Mucosa of gallbladder (tissue), 1 donor: ENCODE measurements at regions not wholly inside any gene's neighbourhood (a gene's known extent, or its start where the extent isn't known, plus 50 kb on each side); places are given as distances from the start of the nearest gene placed in this dataset.

Experiments used
- DNase-seq: peaks from one replicate; pipeline ENCODE4 v3.0.0-alpha.2; 2020; ENCODE audit warnings: low spot score
- donor health status: DM: no; HTN: no; CAD: no.

DNA sequence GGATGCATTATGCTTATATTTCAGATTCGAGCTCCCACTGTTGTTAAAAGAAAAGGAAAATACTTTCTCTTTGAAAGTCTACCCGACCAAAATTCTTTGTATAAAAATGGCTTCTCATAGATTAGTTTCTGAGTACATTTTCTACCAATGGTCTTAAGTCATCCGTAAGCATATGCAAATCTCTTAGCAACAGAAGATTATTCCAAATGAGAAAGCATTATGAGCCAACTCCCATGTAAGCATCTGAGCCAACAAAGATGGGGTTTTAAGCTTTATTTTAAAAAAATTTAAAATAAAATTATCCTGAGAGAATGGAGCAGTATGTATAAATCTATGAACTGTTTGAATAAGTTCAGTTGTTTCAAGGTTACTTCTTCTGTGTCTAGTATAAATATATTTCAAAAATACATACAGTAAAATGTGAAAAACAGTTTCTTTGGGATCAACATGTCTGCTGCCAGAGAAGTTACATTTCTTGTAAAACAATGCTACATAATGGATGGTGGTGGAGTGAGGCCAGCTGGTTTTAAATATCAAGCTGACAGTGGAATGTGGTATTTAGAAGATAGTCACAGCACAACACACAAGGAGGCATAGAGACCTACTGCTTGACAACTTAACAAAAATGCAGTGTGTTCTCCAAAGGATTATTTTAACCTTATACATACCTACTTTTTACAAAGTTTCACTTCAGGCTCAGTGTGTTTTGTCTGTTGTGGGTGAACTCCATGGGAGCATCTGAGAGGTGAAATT lies 199.5 kb upstream of the DIPK2B start:
- no peak for DNase-seq

DNA sequence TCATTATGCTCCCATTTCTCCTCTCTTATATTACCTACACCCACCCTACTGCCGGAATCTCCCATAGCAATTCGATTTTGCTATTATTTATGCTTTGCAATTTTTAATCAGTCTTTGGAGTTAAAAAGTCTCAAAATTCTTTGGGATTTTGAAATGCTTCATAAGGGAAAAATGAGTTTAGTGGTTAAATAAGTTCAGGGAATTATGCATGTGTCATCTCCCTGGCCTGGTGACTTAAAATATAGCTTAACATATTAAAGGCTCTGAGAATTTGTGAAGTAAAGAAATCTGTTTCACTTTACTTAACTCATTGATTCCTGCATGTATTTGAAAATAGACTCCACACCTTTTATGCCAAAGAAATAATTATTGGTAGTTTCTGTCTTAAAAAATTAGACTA lies 185.1 kb upstream of the DIPK2B start:
- no peak for DNase-seq

- no peak for DNase-seq
Measured at GRCh38 chrX:45381841-45382240, 181.2 kb upstream of the DIPK2B start.

DNA sequence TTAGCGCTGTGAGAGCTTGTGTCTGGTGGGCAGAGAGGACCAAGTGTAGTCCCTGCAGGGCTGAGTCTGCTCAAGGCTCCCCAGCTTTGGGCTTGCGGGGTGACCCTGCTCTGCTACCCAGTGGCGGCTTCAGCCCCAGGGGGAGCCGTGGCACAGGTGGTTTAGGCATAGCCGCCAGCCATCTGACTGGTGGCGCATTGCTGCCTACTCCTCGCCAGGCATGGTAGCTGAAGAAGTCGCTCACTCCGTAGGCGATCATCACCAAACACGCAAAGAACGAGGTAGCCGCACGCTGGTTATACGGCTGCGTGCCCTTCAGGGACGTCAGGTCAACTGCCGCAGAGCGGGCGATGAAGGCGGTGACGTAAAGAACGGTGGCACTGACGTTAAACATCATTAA lies 180.7 kb upstream of the DIPK2B start:
- no peak for DNase-seq

- DNase-seq: no peak
Measured at GRCh38 chrX:45379236-45379635, 178.6 kb upstream of the DIPK2B start.

- DNase-seq: no peak
Measured at GRCh38 chrX:45372151-45372550, 171.5 kb upstream of the DIPK2B start.

DNA sequence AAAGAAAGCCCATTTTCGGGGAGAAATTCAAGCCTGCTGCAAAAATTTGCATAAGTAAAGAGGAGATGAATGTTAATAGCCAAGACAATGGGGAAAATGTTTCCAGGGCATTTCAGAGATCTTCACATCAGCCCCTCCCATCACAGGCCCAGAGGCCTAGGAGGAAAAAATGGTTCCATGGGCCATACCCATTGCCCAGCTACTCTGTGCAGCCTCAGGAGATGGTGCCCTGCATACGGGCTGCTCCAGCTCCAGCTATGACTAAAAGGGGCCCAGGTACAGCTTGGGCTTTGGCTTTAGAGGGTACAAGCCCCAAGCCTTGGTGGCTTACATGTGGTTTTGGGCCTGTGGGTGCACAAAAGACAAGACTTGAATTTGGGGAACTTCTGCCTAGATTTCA lies 168.0 kb upstream of the DIPK2B start:
- no peak for DNase-seq

DNA sequence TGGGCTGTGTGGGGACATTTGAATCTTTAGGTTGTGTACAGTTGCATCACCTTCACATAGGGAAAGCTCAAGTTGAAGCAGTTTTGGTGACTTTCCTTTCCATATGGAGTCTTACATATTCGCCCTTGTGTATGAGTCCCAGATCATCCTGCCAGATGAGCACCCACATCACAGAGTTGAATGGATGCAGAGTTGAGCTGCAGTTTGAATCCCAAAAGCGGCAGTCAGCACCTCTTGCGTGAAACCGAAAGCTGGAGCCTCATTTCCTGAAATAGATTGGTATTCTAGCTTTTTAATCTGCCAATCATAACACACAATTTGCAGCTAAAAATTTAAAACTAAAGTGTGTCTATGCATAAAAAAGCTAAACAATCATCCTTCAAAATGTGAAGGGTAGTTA lies 162.9 kb upstream of the DIPK2B start:
- no peak for DNase-seq

DNA sequence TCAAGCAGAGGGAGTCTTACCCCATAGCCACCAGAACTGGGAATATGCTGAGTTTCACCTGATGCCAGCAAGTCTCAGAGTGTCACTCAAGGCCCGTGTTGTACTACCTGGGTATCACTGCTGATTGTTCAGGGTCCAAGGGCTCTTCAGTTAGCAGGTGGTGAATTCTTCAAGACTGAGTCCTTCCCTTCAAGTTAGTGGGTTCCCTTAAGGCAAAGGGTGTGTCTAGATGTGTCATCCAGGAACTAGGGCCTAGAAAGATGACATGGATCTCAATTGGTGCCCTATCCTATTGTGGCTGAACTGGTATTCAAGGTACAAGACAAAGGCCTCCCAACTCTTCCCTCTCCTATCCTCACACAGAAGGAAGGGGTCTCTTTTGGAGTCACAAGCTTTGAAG lies 159.9 kb upstream of the DIPK2B start:
- DNase-seq: no peak

DNA sequence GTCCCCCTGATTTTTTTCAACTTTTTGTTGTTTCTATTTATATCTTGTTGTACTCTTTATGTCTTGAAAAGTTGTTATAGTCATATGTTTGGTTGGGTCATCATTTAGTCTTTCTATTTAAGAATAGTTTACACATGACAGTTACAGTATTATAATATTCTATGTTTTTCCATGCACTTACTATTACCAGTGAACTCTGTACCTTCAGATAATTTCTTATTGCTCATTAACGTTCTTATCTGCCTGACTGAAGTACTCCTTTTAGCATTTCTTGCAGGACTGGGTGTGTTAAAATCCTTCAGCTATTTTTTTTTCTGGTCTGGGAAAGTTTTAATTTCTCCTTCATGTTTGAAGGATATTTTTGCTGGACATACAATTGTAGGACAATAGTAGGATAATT lies 157.7 kb upstream of the DIPK2B start:
- no peak for DNase-seq

DNA sequence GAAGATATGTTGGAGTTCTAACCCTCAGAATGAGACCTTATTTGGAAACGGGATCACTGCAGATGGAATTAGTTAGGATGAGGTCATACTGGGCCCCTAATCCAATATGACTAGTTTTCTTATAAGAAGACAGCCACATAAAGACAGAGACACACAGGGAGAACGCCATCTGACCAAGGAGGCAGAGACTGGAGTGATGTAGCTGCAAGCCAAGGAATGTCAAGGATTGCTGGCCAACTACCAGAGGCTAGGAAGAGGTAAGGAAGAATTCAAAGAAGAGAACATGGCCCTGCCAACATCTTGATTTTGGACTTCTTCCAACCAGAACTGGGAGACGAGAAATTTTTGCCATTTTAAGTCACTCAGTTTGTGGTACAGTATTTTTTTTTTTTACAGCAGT lies 152.8 kb upstream of the DIPK2B start:
- DNase-seq: no peak

DNA sequence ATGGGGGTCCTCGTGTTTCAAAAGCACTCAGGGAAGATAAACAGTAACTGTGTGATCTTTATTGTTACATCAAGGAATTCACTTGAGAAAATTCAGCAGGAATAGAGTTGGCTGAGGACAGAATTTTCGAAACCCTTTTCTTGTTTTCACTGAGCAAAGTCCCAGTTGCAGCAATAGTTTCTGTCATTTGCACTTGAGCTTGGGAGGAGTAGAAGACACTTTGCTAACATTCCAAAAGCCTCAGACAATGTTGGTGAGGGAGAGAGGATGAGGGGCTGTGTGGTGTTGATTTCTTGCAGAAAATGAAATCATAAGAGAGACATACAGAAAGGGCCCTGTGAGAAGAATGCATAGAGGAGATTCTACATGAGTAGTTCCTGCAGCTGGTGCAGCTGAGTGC lies 151.9 kb upstream of the DIPK2B start:
- no peak for DNase-seq

GRCh38 chrX:45351478-45351877 lies 150.8 kb upstream of the DIPK2B start:
- DNase-seq: no peak

DNA sequence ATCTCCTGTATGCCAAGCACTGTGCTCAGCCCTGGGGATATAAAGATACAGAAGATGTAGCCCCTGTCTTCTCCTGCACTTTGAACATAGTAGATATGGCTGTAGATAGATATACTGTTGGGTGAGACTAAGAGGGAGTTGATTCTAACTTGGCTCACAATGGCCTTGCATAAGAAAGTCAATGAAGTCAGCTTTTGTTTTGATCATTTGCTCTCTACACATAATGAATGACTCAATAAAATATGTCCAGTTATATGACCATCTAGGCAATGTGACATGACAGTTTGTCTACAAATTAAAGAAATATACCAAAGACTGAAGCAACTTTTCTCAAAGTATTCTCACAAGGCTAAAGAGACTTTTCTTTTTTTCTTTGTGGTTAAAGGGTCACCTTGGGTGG lies 147.6 kb upstream of the DIPK2B start:
- no peak for DNase-seq

- DNase-seq: no peak
Measured at GRCh38 chrX:45347877-45348276, 147.2 kb upstream of the DIPK2B start.

- no peak for DNase-seq
Measured at GRCh38 chrX:45344594-45344993, 143.9 kb upstream of the DIPK2B start.

DNA sequence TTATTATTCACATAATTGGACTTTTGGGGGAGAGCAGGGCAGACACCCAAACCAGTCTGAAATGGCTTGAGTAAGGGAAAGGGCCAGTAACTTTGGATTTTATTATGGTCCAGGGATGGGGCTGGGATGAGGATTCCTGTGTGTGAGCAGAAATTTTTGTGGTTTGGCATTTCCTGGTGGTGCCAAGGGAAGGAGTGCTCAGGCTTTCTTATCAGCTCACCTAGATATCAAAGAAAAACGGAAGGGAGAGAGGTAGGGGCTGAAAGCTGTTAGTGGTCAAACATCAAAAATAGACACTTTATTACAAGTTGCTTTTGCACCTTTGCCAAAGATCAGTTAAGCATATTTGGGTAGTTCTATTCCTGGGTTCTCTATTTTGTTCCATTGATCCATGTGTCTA lies 128.5 kb upstream of the DIPK2B start:
- no peak for DNase-seq

DNA sequence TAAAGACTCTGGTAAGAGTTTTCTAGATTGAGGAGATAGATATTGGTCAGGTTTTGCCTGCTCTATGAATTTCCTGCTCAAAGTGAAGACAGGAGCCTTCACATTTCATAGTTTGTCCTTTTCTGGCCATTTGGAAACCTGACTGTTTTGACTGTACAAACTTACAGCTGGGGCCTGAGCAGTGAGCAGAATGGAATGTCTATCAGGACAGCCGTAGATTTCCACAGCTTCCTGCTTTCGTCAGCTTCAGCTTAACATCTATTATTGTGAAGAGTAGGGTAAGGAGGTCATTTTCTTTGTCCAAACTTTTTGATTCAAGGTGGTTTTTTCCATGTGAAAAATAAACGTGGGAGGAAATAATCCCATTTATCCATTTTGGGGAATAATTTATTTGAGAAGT lies 124.3 kb upstream of the DIPK2B start:
- no peak for DNase-seq

- no peak for DNase-seq
Measured at GRCh38 chrX:45323387-45323786, 122.7 kb upstream of the DIPK2B start.

GRCh38 chrX:45322820-45323219 lies 122.1 kb upstream of the DIPK2B start:
- DNase-seq: no peak

DNA sequence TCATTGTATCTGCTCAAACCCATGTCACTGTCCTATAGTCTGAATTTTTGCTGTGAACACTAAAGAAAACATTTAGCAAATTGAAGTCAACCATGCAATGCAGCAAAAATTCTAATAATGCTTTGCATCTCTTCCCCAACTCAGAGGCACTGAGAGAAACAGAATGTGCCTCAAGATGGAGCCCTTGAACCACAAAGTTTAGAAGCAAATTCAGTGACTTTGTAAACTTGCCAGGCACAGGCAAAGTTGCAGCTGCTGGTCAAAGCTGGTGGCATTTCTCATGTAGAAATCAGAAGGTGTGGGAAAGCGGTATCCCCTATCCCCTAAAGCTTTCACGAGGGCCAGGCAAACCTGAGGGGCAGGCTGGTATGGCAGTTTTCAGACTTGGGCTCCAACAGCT lies 121.7 kb upstream of the DIPK2B start:
- peak; percentile 52 for DNase-seq

- DNase-seq: no peak
Measured at GRCh38 chrX:45320191-45320590, 119.5 kb upstream of the DIPK2B start.

DNA sequence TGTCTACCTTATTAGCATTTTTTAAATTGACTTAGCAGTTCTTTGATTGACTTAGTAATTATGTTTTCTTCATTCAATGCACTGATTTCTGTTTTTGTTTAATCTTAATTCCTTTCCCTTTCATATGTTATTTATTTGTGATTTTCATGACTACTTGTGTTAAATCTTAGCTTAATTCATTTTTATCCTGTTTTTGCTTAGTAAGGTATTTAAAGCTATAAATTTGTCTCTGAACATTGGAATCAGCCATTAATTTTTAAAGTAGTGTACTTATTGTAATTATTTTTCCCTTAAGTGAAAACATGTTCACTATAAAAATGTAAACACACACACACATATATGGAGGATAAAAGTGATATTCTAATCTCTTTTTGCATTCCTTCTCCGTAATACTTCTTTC lies 109.1 kb upstream of the DIPK2B start:
- DNase-seq: no peak

- DNase-seq: no peak
Measured at GRCh38 chrX:45309096-45309495, 108.4 kb upstream of the DIPK2B start.
